NCI-H2029 (cell line): ENCODE measurements at regions not wholly inside any gene's neighbourhood (a gene's known extent, or its start where the extent isn't known, plus 50 kb on each side); places are given as distances from the start of the nearest gene placed in this dataset.

Source experiments
- DNase-seq: peaks from one replicate; lab custom pipeline; 2025; lab: John Stamatoyannopoulos, UW

GRCh38 chr1:90558754-90559378 is 158.2 kb downstream of the BARHL2 start:
- no peak for DNase-seq

GRCh38 chr1:90558126-90558525 is 159.0 kb downstream of the BARHL2 start:
- DNase-seq = no peak

- DNase-seq = no peak
These were observed 159.4 kb downstream of the BARHL2 start for GRCh38 chr1:90557706-90558105.

DNA sequence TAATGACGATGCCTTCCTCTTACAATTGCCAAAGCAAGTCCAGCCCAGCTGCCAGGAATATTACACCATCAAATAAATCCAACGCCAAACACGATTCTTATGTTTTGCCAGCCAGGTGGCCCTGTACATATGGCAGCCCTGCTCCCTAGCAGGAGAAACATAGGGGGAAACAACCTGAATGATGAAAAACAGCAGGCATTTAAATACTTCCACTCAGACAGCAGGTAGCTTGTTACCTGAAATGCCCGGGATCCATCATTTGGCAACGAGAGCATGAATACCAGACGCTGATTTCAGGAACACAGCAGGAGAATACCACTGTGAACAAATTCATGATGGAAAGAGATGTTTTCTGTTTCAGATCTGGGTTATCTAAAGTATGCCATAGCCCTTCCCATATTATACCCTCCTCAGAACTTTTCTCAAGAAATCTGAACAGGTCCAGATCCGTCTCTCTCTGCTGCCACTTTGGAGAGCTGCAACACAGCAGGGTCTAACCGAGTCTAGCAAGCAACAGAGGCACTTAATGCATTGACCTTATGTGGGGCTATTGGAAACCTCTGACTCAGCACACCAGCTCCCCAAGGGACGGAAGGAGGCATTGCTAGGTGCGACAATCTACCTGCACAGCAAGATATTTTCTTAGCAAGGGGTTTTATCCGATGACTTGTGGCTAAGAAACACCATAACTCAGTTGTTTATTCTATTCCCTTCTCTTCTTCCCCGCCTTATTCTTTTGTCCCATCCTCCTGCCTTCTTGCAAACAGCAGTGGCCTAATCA is 166.3 kb downstream of the BARHL2 start:
- DNase-seq = no peak

GRCh38 chr1:90544356-90544755 is 172.7 kb downstream of the BARHL2 start:
- no peak for DNase-seq

- DNase-seq = no peak
These were observed 179.3 kb downstream of the BARHL2 start for GRCh38 chr1:90537606-90538362.

- DNase-seq = no peak
These were observed 182.3 kb downstream of the BARHL2 start for GRCh38 chr1:90534663-90535295.

DNA sequence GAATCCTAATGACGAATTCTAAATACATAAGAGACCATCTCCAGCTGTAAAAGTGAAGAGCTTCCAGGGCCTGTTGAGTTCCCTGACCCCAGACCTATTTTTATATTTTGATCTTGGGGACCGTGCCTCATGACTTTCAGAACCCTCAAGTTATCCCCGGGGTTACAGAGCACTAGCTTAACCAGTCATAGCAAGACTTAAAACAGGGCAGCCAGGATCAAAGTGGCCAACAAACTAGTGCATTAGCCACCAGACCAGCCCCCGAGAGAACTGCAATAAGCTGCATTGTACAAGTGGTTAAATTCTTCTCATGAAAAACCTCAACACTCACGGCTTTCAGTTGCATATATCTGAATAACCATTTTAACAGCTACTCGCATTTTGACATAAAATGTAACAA is 183.0 kb downstream of the BARHL2 start:
- no peak for DNase-seq

DNA sequence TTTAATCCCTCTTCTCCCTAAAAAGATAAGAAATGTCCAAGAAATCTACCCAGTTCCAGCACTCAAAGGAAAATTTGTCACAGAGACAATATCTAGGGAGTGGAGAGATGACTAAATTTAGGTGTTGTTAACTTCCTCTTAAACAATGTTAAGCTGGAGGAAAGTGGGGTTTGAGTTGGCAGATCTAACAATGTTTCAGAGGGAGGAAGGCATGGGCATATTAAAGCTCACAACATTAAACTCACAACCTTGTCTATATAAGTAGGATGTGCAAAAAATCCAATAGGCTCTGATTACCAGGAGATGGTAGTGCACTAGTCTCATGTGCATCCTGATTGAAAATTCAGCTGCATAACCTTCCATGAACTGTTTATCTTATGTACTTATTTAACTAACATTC is 190.1 kb downstream of the BARHL2 start:
- no peak for DNase-seq

GRCh38 chr1:90522432-90522831 is 194.7 kb downstream of the BARHL2 start:
- DNase-seq = no peak

DNA sequence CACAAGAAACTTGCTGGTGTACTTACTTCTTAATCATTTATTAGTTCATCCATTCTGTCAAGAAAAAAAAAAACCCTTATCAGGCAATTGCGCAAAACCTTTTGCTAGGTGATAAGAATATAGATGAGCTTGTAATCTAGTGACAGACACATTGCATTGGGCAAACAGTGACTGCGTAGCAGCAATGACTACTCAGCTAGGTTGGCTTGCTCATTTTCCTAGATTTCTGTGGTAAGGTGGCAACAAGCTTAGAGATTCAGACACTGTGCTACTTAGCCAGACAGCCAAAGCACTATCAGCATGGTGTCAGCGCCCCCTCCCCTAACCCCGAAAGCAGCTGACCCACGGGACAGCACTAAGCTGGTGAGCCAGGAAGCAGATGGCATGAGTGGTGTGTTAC is 203.1 kb downstream of the BARHL2 start:
- no peak for DNase-seq

GRCh38 chr1:90512441-90512840 is 204.7 kb downstream of the BARHL2 start:
- DNase-seq = no peak

- DNase-seq = no peak
These were observed 207.0 kb downstream of the BARHL2 start for GRCh38 chr1:90510143-90510542.

DNA sequence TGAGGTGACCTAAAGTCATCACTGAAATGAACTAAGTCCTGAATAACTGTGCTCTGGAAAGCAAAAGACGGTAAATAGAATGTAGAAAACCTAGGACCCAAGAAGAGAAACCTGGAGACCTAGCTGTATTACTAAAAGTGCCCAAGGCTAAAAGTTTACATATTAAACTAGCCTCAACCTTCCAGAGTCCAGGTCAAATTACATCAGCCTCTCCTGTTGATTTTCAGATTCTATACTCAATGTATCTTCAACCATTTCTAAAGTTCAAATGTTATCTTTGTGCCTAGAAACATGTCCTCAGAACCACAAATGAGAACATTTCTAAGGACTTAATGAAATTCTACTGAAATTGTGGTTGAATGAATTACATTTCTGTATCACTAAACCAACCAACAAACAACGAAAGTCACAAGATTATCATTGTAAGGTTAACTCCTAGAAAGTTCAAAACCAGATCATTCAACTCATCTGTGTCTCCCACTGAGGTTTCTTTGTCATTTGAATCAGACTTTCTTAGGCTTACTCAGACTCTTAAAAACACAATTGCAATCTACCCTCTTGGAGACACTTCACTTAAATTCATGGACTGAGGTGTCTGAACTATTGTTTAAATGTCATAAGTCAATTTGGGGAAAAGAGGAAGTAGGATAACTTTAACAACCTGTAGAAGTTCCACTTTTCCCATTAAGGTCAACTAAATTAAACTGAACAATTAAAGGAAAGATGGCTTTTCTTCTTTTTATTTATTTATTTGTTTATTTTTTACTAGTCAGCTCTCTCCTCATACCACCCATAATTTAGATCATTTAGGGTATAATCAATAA is 207.7 kb downstream of the BARHL2 start:
- no peak for DNase-seq

DNA sequence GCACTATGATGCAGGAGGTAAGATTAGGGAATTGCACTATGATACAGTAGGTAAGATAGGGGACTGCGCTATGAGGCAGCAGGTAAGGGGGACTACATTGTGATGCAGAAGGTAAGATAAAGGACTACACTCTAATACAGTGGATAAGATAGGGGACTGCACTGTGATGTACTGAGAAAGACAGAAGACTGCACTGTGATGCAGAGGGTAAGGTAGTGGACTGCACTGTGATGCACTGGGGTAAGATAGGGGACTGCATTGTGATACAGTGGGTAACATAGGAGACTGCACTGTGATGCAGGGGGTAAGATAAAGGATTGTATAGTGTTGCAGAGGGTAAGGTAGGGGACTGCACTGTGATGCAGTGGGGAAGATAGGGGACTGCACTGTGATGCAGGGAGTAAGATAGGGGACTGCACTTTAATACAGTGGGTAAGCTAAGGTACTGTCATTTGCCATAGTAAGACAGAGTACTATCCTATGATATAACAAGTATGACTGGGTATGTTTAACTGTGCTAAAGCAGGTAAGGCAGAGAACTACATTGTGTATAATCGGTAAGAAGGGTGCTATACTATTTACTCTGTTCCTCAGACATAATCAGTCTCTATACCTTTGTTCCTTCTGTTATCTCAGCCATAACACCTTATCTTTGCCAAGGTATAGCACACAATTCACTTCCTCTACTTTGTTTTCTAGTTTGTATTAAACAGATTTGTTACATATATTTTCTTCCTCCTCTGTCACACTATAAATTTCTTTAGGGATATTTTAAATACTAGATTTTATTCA is 208.5 kb downstream of the BARHL2 start:
- no peak for DNase-seq

- no peak for DNase-seq
These were observed 209.9 kb downstream of the BARHL2 start for GRCh38 chr1:90507173-90507572.

DNA sequence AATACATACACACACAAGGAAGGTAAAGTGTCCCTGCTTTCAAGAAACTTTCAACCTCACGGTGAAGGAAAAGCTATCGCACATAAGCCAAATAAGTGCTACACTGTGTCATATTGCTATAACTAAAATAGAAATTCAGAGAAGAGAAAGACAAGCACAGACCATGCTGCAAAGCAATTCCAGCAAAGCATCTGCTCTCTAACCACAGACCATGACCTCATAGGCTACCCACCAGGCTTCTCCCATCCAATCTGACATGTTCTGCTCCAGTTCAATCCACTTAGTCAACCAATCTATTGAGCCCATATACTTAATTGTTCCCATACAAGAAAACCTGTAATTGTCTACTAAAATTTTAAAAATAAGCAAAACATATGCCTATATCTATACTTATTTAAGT is 211.3 kb downstream of the BARHL2 start:
- no peak for DNase-seq

- no peak for DNase-seq
These were observed 212.6 kb downstream of the BARHL2 start for GRCh38 chr1:90504509-90504908.

GRCh38 chr1:90502696-90503095 is 214.4 kb downstream of the BARHL2 start:
- DNase-seq = no peak

DNA sequence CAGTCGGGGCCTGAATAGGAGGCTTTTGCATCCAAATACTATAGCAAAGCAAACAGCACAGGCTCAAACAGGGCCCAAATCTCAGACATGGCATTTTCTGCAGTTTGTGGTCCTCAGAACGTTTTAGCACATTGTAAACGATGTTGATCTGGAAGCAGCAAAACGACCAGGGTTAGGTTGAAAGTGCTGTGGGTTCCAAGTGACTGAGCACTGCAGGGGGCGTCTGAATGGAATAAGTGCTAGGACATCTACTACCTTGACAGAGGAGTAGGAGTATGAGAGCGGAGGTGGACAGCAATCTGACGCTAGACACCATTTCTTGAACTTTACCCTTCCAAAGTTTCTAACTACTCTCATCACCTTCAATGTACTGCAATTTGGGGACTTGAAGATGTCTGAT is 214.9 kb downstream of the BARHL2 start:
- DNase-seq = no peak

DNA sequence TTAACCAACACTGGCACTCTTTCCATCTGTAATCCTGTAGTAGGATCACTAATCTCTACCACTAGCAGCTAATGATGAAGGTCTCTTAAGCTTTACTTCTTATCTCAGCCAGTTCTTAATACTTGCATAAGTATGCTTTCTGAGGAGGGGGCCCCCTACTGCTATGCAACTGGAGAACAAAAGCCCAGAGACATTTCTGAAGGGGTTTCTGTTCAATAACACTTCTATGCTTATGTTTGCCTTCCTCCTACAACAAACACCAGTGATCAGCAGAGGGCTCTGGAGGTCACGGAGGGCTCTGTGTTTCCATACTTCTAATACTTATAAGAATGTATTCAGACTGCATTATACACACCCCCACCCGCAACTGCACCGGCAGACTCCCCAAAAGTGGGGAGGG is 215.8 kb downstream of the BARHL2 start:
- no peak for DNase-seq
